ENCODE measurements at regions not wholly inside any gene's neighbourhood (a gene's known extent, or its start where the extent isn't known, plus 50 kb on each side); places are given as distances from the start of the nearest gene placed in this dataset.

GRCh38 chr11:28679795-28680468, 571.7 kb downstream of the METTL15 start:
- H3K9me3 Mint-ChIP-seq = no peaks in the 10 kb centered on the region
- no peaks in the 10 kb centered on the region for H3K4me1 Mint-ChIP-seq
- H3K4me3 Mint-ChIP-seq = no peak overlapping the region
- no peaks in the 10 kb centered on the region for H3K27me3 Mint-ChIP-seq
- H3K27ac Mint-ChIP-seq = no peak overlapping the region
- CTCF ChIA-PET = interaction anchor here (0.9 kb wide), 1 partner anchor 14 kb away, joined by 3 read pairs; no protein-coding TSS in a partner anchor
- DNase-seq = no peak
- H3K36me3 Mint-ChIP-seq (ENCODE audit: low read depth) = no peaks in the 10 kb centered on the region
- POLR2A ChIA-PET = no interaction called here

- no peaks in the 10 kb centered on the region for H3K36me3 Mint-ChIP-seq (ENCODE audit: low read depth)
- H3K4me3 Mint-ChIP-seq = no peak overlapping the region
- ChIA-PET CTCF (no interaction called here), POLR2A (no interaction called here)
- no peaks in the 10 kb centered on the region for H3K27me3 Mint-ChIP-seq
- H3K27ac Mint-ChIP-seq = no peak overlapping the region
- no peaks in the 10 kb centered on the region for H3K4me1 Mint-ChIP-seq
- no peaks in the 10 kb centered on the region for H3K9me3 Mint-ChIP-seq
- no peak for DNase-seq
Observed at GRCh38 chr11:28677721-28678120, 569.5 kb downstream of the METTL15 start.

GRCh38 chr11:28675183-28675582, 567.0 kb downstream of the METTL15 start:
- Mint-ChIP-seq H3K27ac (no peak overlapping the region), H3K36me3 (ENCODE audit: low read depth) (no peaks in the 10 kb centered on the region), H3K4me1 (no peaks in the 10 kb centered on the region), H3K9me3 (no peaks in the 10 kb centered on the region), H3K4me3 (no peak overlapping the region), H3K27me3 (no peaks in the 10 kb centered on the region)
- no peak for DNase-seq
- ChIA-PET POLR2A (no interaction called here), CTCF (no interaction called here)

- Mint-ChIP-seq H3K36me3 (ENCODE audit: low read depth) (no peaks in the 10 kb centered on the region), H3K4me3 (no peak overlapping the region), H3K9me3 (no peaks in the 10 kb centered on the region), H3K27me3 (no peaks in the 10 kb centered on the region), H3K27ac (no peak overlapping the region), H3K4me1 (no peaks in the 10 kb centered on the region)
- no peak for DNase-seq
- ChIA-PET POLR2A (no interaction called here), CTCF (no interaction called here)
Observed at GRCh38 chr11:28674433-28675103, 566.4 kb downstream of the METTL15 start.

- no peaks in the 10 kb centered on the region for H3K36me3 Mint-ChIP-seq (ENCODE audit: low read depth)
- no peak for DNase-seq
- no peak overlapping the region for H3K4me3 Mint-ChIP-seq
- H3K9me3 Mint-ChIP-seq = no peaks in the 10 kb centered on the region
- H3K4me1 Mint-ChIP-seq = no peaks in the 10 kb centered on the region
- H3K27me3 Mint-ChIP-seq = no peaks in the 10 kb centered on the region
- ChIA-PET CTCF (no interaction called here), POLR2A (no interaction called here)
- H3K27ac Mint-ChIP-seq = no peak overlapping the region
Observed at GRCh38 chr11:28673691-28674432, 565.7 kb downstream of the METTL15 start.

- DNase-seq = no peak
- Mint-ChIP-seq H3K4me1 (no peaks in the 10 kb centered on the region), H3K36me3 (ENCODE audit: low read depth) (no peaks in the 10 kb centered on the region), H3K27ac (no peak overlapping the region), H3K9me3 (no peaks in the 10 kb centered on the region), H3K27me3 (no peaks in the 10 kb centered on the region), H3K4me3 (no peak overlapping the region)
- ChIA-PET CTCF (no interaction called here), POLR2A (no interaction called here)
Observed at GRCh38 chr11:28671274-28671673, 563.1 kb downstream of the METTL15 start.

GRCh38 chr11:28666632-28667031, 558.4 kb downstream of the METTL15 start:
- CTCF ChIA-PET = no interaction called here
- POLR2A ChIA-PET = no interaction called here
- Mint-ChIP-seq H3K27me3 (no peaks in the 10 kb centered on the region), H3K4me3 (no peak overlapping the region), H3K27ac (no peak overlapping the region), H3K9me3 (no peaks in the 10 kb centered on the region), H3K36me3 (ENCODE audit: low read depth) (no peaks in the 10 kb centered on the region), H3K4me1 (no peaks in the 10 kb centered on the region)
- DNase-seq = no peak

- no peak overlapping the region for H3K27ac Mint-ChIP-seq
- H3K9me3 Mint-ChIP-seq = no peaks in the 10 kb centered on the region
- POLR2A ChIA-PET = no interaction called here
- CTCF ChIA-PET = no interaction called here
- DNase-seq = no peak
- H3K36me3 Mint-ChIP-seq (ENCODE audit: low read depth) = no peaks in the 10 kb centered on the region
- no peak overlapping the region for H3K4me3 Mint-ChIP-seq
- no peaks in the 10 kb centered on the region for H3K27me3 Mint-ChIP-seq
- no peaks in the 10 kb centered on the region for H3K4me1 Mint-ChIP-seq
Observed at GRCh38 chr11:28659716-28660348, 551.6 kb downstream of the METTL15 start.

- no peaks in the 10 kb centered on the region for H3K36me3 Mint-ChIP-seq (ENCODE audit: low read depth)
- CTCF ChIA-PET = no interaction called here
- no peak for DNase-seq
- POLR2A ChIA-PET = no interaction called here
- H3K4me3 Mint-ChIP-seq = no peak overlapping the region
- no peaks in the 10 kb centered on the region for H3K9me3 Mint-ChIP-seq
- H3K27me3 Mint-ChIP-seq = no peaks in the 10 kb centered on the region
- no peak overlapping the region for H3K27ac Mint-ChIP-seq
- H3K4me1 Mint-ChIP-seq = no peaks in the 10 kb centered on the region
Observed at GRCh38 chr11:28657378-28658030, 549.3 kb downstream of the METTL15 start.

GRCh38 chr11:28654191-28654590, 546.0 kb downstream of the METTL15 start:
- H3K27ac Mint-ChIP-seq = no peak overlapping the region
- H3K9me3 Mint-ChIP-seq = no peaks in the 10 kb centered on the region
- POLR2A ChIA-PET = no interaction called here
- H3K4me1 Mint-ChIP-seq = no peaks in the 10 kb centered on the region
- H3K27me3 Mint-ChIP-seq = no peaks in the 10 kb centered on the region
- H3K4me3 Mint-ChIP-seq = no peak overlapping the region
- H3K36me3 Mint-ChIP-seq (ENCODE audit: low read depth) = no peaks in the 10 kb centered on the region
- no peak for DNase-seq
- CTCF ChIA-PET = no interaction called here

GRCh38 chr11:28649922-28650321, 541.7 kb downstream of the METTL15 start:
- Mint-ChIP-seq H3K9me3 (no peaks in the 10 kb centered on the region), H3K36me3 (ENCODE audit: low read depth) (no peaks in the 10 kb centered on the region), H3K27me3 (no peaks in the 10 kb centered on the region), H3K27ac (no peak overlapping the region), H3K4me3 (no peak overlapping the region), H3K4me1 (no peaks in the 10 kb centered on the region)
- CTCF ChIA-PET = no interaction called here
- POLR2A ChIA-PET = no interaction called here
- no peak for DNase-seq

GRCh38 chr11:28636566-28636965, 528.4 kb downstream of the METTL15 start:
- Mint-ChIP-seq H3K27ac (no peak overlapping the region), H3K4me3 (no peak overlapping the region), H3K4me1 (no peaks in the 10 kb centered on the region), H3K36me3 (ENCODE audit: low read depth) (no peaks in the 10 kb centered on the region), H3K27me3 (no peaks in the 10 kb centered on the region), H3K9me3 (no peaks in the 10 kb centered on the region)
- no peak for DNase-seq
- POLR2A ChIA-PET = no interaction called here
- CTCF ChIA-PET = no interaction called here

- POLR2A ChIA-PET = no interaction called here
- Mint-ChIP-seq H3K9me3 (no peaks in the 10 kb centered on the region), H3K27ac (no peak overlapping the region), H3K27me3 (no peaks in the 10 kb centered on the region), H3K4me3 (no peak overlapping the region), H3K36me3 (ENCODE audit: low read depth) (no peaks in the 10 kb centered on the region), H3K4me1 (no peaks in the 10 kb centered on the region)
- CTCF ChIA-PET = no interaction called here
- no peak for DNase-seq
Observed at GRCh38 chr11:28636033-28636432, 527.8 kb downstream of the METTL15 start.
